ENCODE measurements at regions not wholly inside any gene's neighbourhood (a gene's known extent, or its start where the extent isn't known, plus 50 kb on each side); places are given as distances from the start of the nearest gene placed in this dataset.
"Not testable (repeated sequence)": the region's sequence is repeated elsewhere in the genome, so short reads cannot be mapped to it uniquely, and the experiment has no call there.

DNA sequence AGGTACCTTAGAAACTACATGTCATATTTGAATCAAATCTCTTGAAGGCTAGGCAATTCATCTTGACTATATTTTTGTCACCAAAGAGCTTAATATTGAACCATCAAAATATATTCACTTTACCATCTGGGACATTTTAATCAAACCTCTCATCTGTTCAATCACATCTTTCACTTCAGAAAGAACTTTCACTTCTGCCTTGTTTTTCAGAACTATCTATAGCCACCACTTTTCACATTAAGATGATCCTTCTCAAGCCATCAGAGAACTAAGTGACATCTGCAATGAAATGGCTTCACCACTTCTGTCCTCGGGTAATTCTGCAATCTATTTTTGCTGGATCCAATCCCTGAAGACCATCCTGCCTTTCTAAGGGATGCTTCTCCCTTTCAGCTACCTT is 57.8 kb downstream of the OR2B2 start:
- Histone ChIP-seq H3K36me3 (ENCODE audit: control insufficient read depth in 5 of 5, insufficient read depth in 5 of 5, low read length in 5 of 5) (no peaks in the 10 kb centered on the region), H3K9ac (ENCODE audit: low read length in 5 of 5) (no peak overlapping the region), H3K27me3 (ENCODE audit: control insufficient read depth in 5 of 5, insufficient read depth in 4 of 5, low read length in 5 of 5) (no peaks in the 10 kb centered on the region), H3K27ac (ENCODE audit: low read depth, low read length) (no peak overlapping the region), H3K4me1 (ENCODE audit: control insufficient read depth in 5 of 5, insufficient read depth in 5 of 5, low read length in 5 of 5) (no peaks in the 10 kb centered on the region), H3K9me3 (ENCODE audit: control insufficient read depth in 5 of 5, low read length in 5 of 5) (no peaks in the 10 kb centered on the region), H3K4me3 (ENCODE audit: low read depth in 1 of 5, low read length in 5 of 5) (no peak overlapping the region)

DNA sequence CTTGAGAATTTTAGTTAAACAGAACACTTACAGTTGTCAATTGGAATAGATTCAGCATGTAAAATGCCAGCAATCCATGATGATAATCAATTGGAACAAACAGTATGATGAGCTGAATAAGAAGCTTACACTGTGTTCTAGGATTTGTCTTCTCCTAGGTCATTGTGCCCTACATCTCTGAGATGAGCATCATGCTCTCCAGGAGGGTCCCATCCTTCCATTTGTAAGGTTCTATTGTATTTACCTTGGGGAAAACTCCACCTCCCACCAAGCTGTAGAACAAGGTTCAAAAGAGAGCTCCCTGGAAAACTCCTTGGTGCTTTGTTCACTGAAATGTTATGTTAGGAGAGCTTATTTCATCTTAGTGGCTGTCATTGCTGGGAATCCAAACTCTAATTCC is 60.8 kb downstream of the OR2B2 start:
- Histone ChIP-seq H3K36me3 (ENCODE audit: control insufficient read depth in 5 of 5, insufficient read depth in 5 of 5, low read length in 5 of 5) (no peaks in the 10 kb centered on the region), H3K27ac (ENCODE audit: low read depth, low read length) (no peak overlapping the region), H3K4me1 (ENCODE audit: control insufficient read depth in 5 of 5, insufficient read depth in 5 of 5, low read length in 5 of 5) (no peaks in the 10 kb centered on the region), H3K4me3 (ENCODE audit: low read depth in 1 of 5, low read length in 5 of 5) (no peak overlapping the region), H3K27me3 (ENCODE audit: control insufficient read depth in 5 of 5, insufficient read depth in 4 of 5, low read length in 5 of 5) (no peaks in the 10 kb centered on the region), H3K9ac (ENCODE audit: low read length in 5 of 5) (no peak overlapping the region), H3K9me3 (ENCODE audit: control insufficient read depth in 5 of 5, low read length in 5 of 5) (no peaks in the 10 kb centered on the region)

- not testable (repeated sequence) for H3K27ac ChIP-seq (ENCODE audit: low read depth, low read length); H3K4me1 ChIP-seq (ENCODE audit: control insufficient read depth in 5 of 5, insufficient read depth in 5 of 5, low read length in 5 of 5); H3K4me3 ChIP-seq (ENCODE audit: low read depth in 1 of 5, low read length in 5 of 5); H3K36me3 ChIP-seq (ENCODE audit: control insufficient read depth in 5 of 5, insufficient read depth in 5 of 5, low read length in 5 of 5); H3K27me3 ChIP-seq (ENCODE audit: control insufficient read depth in 5 of 5, insufficient read depth in 4 of 5, low read length in 5 of 5); H3K9me3 ChIP-seq (ENCODE audit: control insufficient read depth in 5 of 5, low read length in 5 of 5); H3K9ac ChIP-seq (ENCODE audit: low read length in 5 of 5)
Observed at GRCh38 chr6:27849001-27849400, 63.2 kb downstream of the OR2B2 start.

DNA sequence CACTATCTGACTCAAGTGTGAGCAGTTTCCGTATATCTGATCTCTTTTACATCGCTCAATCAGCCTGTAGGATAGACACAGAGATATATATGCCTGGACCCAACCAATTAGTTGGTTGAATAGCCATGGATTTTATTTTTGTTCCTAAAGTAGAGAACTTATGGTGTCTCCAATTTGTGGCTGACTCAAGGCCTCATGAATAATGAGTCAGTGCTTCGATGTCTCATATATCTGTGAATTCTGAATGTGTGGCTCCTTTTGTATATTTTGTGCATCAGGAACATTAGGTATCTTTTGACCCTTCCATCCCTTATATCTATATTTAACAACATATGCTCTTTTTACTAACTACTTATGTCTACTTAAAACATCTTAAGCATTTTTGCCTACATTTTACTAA is 64.5 kb downstream of the OR2B2 start:
- H3K27ac ChIP-seq (ENCODE audit: low read depth, low read length): no peak overlapping the region
- no peaks in the 10 kb centered on the region for H3K9me3 ChIP-seq (ENCODE audit: control insufficient read depth in 5 of 5, low read length in 5 of 5)
- H3K4me1 ChIP-seq (ENCODE audit: control insufficient read depth in 5 of 5, insufficient read depth in 5 of 5, low read length in 5 of 5): no peaks in the 10 kb centered on the region
- no peaks in the 10 kb centered on the region for H3K36me3 ChIP-seq (ENCODE audit: control insufficient read depth in 5 of 5, insufficient read depth in 5 of 5, low read length in 5 of 5)
- H3K4me3 ChIP-seq (ENCODE audit: low read depth in 1 of 5, low read length in 5 of 5): no peak overlapping the region
- no peaks in the 10 kb centered on the region for H3K27me3 ChIP-seq (ENCODE audit: control insufficient read depth in 5 of 5, insufficient read depth in 4 of 5, low read length in 5 of 5)
- no peak overlapping the region for H3K9ac ChIP-seq (ENCODE audit: low read length in 5 of 5)

GRCh38 chr6:27840572-27840971 is 71.6 kb downstream of the OR2B2 start:
- peaks cover 0 to 38% (median 31%) of the 10 kb centered on the region in 5 donors for H3K4me1 ChIP-seq (ENCODE audit: control insufficient read depth in 5 of 5, insufficient read depth in 5 of 5, low read length in 5 of 5)
- no peaks in the 10 kb centered on the region for H3K36me3 ChIP-seq (ENCODE audit: control insufficient read depth in 5 of 5, insufficient read depth in 5 of 5, low read length in 5 of 5)
- H3K4me3 ChIP-seq (ENCODE audit: low read depth in 1 of 5, low read length in 5 of 5): no peak overlapping the region
- H3K27ac ChIP-seq (ENCODE audit: low read depth, low read length): no peak overlapping the region
- H3K27me3 ChIP-seq (ENCODE audit: control insufficient read depth in 5 of 5, insufficient read depth in 4 of 5, low read length in 5 of 5): no peaks in the 10 kb centered on the region
- no peak overlapping the region for H3K9ac ChIP-seq (ENCODE audit: low read length in 5 of 5)
- H3K9me3 ChIP-seq (ENCODE audit: control insufficient read depth in 5 of 5, low read length in 5 of 5): no peaks in the 10 kb centered on the region

GRCh38 chr6:27839626-27840475 is 72.3 kb downstream of the OR2B2 start:
- H3K9ac ChIP-seq (ENCODE audit: low read length in 5 of 5): peak overlapping the region in 2 of 5 donors; percentile 25 to 79
- peaks cover 0 to 38% (median 31%) of the 10 kb centered on the region in 5 donors for H3K4me1 ChIP-seq (ENCODE audit: control insufficient read depth in 5 of 5, insufficient read depth in 5 of 5, low read length in 5 of 5)
- H3K9me3 ChIP-seq (ENCODE audit: control insufficient read depth in 5 of 5, low read length in 5 of 5): no peaks in the 10 kb centered on the region
- peak overlapping the region; percentile 73 to 92 (median 84) for H3K4me3 ChIP-seq (ENCODE audit: low read depth in 1 of 5, low read length in 5 of 5)
- no peaks in the 10 kb centered on the region for H3K27me3 ChIP-seq (ENCODE audit: control insufficient read depth in 5 of 5, insufficient read depth in 4 of 5, low read length in 5 of 5)
- H3K27ac ChIP-seq (ENCODE audit: low read depth, low read length): no peak overlapping the region
- no peaks in the 10 kb centered on the region for H3K36me3 ChIP-seq (ENCODE audit: control insufficient read depth in 5 of 5, insufficient read depth in 5 of 5, low read length in 5 of 5)

DNA sequence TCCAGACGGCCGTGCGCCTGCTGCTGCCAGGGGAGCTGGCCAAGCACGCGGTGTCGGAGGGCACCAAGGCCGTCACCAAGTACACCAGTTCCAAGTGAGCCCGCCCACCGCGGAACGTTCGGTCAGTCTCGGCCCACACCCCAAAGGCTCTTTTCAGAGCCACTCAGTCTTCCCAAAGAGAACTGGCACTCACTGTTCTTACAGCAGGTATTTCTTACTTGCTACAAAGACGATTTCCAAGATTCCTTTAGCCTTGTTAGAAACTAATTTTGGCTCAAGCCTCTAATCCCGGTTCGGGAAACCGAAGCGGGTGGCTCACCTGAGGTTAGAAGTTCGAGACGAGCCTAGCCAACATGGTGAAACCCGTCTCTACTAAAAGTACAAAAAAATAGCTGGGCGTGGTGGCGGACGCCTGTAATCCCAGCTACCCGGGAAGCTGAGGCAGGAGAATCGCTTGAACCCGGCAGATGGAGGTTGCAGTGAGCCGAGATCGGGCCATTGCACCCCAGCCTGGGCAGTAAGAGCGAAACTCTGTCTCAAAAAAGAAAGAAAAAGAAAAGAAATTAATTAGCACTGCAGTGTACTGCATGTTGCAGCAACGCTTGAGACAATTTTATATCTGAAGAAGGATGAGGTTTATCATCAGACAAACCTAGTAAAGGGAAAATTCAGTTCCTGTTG is 73.1 kb downstream of the OR2B2 start:
- Histone ChIP-seq H3K4me3 (ENCODE audit: low read depth in 1 of 5, low read length in 5 of 5) (peak overlapping the region; percentile 73 to 92 (median 84)), H3K9ac (ENCODE audit: low read length in 5 of 5) (peak overlapping the region; percentile 40 to 79 (median 64)), H3K9me3 (ENCODE audit: control insufficient read depth in 5 of 5, low read length in 5 of 5) (no peaks in the 10 kb centered on the region), H3K36me3 (ENCODE audit: control insufficient read depth in 5 of 5, insufficient read depth in 5 of 5, low read length in 5 of 5) (no peaks in the 10 kb centered on the region), H3K4me1 (ENCODE audit: control insufficient read depth in 5 of 5, insufficient read depth in 5 of 5, low read length in 5 of 5) (peaks cover 0 to 38% (median 31%) of the 10 kb centered on the region in 5 donors), H3K27me3 (ENCODE audit: control insufficient read depth in 5 of 5, insufficient read depth in 4 of 5, low read length in 5 of 5) (no peaks in the 10 kb centered on the region), H3K27ac (ENCODE audit: low read depth, low read length) (peak overlapping the region; percentile 86)

DNA sequence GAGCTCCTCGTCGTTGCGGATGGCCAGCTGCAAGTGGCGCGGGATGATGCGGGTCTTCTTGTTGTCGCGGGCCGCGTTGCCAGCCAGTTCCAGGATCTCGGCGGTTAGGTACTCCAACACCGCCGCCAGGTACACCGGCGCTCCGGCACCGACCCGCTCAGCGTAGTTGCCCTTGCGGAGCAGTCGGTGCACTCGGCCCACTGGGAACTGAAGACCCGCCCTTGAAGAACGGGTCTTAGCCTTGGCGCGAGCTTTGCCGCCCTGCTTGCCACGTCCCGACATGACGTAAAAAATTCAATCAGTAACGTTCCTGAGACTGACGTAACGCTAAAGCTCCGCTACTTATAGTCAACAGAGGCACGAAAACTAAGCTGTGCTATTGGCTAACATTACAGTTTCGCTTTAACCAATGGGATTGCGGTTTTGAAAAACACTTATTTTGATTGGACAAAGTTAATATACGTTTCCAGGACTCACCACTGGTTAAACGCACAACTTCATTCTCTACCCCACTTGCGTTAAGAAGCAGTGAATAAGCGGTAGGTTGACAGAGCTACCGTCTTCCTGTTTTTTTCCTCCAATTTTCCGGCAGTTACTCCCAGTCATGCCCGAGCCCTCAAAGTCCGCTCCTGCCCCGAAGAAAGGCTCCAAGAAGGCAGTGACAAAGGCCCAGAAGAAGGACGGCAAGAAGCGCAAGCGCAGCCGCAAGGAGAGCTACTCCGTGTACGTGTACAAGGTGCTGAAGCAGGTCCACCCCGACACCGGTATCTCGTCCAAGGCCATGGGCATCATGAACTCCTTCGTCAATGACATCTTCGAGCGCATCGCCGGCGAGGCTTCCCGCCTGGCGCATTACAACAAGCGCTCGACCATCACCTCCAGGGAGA is 73.9 kb downstream of the OR2B2 start:
- H3K9me3 ChIP-seq (ENCODE audit: control insufficient read depth in 5 of 5, low read length in 5 of 5): no peaks in the 10 kb centered on the region
- no peaks in the 10 kb centered on the region for H3K36me3 ChIP-seq (ENCODE audit: control insufficient read depth in 5 of 5, insufficient read depth in 5 of 5, low read length in 5 of 5)
- H3K27ac ChIP-seq (ENCODE audit: low read depth, low read length): peak overlapping the region; percentile 86
- H3K4me1 ChIP-seq (ENCODE audit: control insufficient read depth in 5 of 5, insufficient read depth in 5 of 5, low read length in 5 of 5): peaks cover 0 to 38% (median 31%) of the 10 kb centered on the region in 5 donors
- no peaks in the 10 kb centered on the region for H3K27me3 ChIP-seq (ENCODE audit: control insufficient read depth in 5 of 5, insufficient read depth in 4 of 5, low read length in 5 of 5)
- H3K4me3 ChIP-seq (ENCODE audit: low read depth in 1 of 5, low read length in 5 of 5): peak overlapping the region; percentile 82 to 93 (median 87)
- H3K9ac ChIP-seq (ENCODE audit: low read length in 5 of 5): peak overlapping the region; percentile 71 to 83 (median 78)

- H3K36me3 ChIP-seq (ENCODE audit: control insufficient read depth in 5 of 5, insufficient read depth in 5 of 5, low read length in 5 of 5): no peaks in the 10 kb centered on the region
- peaks cover 0 to 38% (median 31%) of the 10 kb centered on the region in 5 donors for H3K4me1 ChIP-seq (ENCODE audit: control insufficient read depth in 5 of 5, insufficient read depth in 5 of 5, low read length in 5 of 5)
- peak overlapping the region; percentile 82 to 93 (median 87) for H3K4me3 ChIP-seq (ENCODE audit: low read depth in 1 of 5, low read length in 5 of 5)
- peak overlapping the region; percentile 86 for H3K27ac ChIP-seq (ENCODE audit: low read depth, low read length)
- no peaks in the 10 kb centered on the region for H3K27me3 ChIP-seq (ENCODE audit: control insufficient read depth in 5 of 5, insufficient read depth in 4 of 5, low read length in 5 of 5)
- H3K9me3 ChIP-seq (ENCODE audit: control insufficient read depth in 5 of 5, low read length in 5 of 5): no peaks in the 10 kb centered on the region
- H3K9ac ChIP-seq (ENCODE audit: low read length in 5 of 5): peak overlapping the region; percentile 71 to 83 (median 78)
Observed at GRCh38 chr6:27837625-27838057, 74.6 kb downstream of the OR2B2 start.

Measured in subcutaneous abdominal adipose tissue (tissue), 5 donors.